Rectal smooth muscle tissue (tissue), 1 donor: ENCODE measurements at regions not wholly inside any gene's neighbourhood (a gene's known extent, or its start where the extent isn't known, plus 50 kb on each side); places are given as distances from the start of the nearest gene placed in this dataset.
"Not testable (repeated sequence)": the region's sequence is repeated elsewhere in the genome, so short reads cannot be mapped to it uniquely, and the experiment has no call there.

Experiments used
- H3K27ac ChIP-seq: one replicate; pipeline ENCODE4 v1.7.0; 2013; ENCODE audit warnings: low read depth, low read length, inconsistent platforms
- H3K27me3 ChIP-seq: one replicate; pipeline ENCODE4 v1.7.0; 2013; ENCODE audit warnings: low read length; ENCODE audit not compliant: control insufficient read depth, insufficient read depth
- H3K36me3 ChIP-seq: one replicate; pipeline ENCODE4 v1.7.0; 2013; ENCODE audit warnings: low read length; ENCODE audit not compliant: control insufficient read depth, insufficient read depth
- H3K4me1 ChIP-seq: one replicate; pipeline ENCODE4 v1.7.0; 2013; ENCODE audit warnings: low read length; ENCODE audit not compliant: control insufficient read depth, insufficient read depth
- H3K4me3 ChIP-seq: one replicate; pipeline ENCODE4 v1.7.0; 2013; ENCODE audit warnings: low read length
- H3K9ac ChIP-seq: one replicate; pipeline ENCODE4 v1.7.0; 2013; ENCODE audit warnings: low read length

DNA sequence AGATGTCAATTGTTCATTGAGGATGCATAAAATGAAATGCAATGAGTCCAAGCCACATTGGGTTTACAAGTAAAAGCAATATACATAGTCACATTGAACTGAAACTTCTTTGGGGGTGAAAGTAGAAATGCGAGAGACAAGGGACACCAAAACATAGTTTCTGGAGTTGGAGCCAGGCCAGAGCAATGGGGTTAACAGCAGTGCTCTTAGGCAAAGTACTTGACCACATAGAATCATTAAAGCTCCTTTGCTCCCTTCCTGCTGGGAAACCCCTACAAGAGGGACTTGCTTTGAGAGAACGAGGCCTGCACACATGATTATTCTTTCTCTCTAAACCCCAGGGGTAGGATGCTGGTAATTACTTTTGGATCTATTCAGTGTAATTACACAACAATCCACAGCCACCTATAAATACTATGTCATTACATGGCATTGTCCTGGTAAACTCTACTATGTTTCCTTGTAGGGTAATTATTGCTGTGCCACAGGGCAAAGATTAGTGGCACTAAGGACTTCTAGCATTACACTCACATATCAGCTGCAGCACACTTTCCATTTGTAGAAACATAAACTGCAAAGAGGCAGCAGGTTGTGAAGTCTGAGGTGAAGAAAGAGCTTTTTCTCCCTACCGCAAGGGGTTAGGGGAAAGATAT lies 421.6 kb upstream of the PBX1 start:
- no peak overlapping the region for H3K4me3 ChIP-seq
- H3K9ac ChIP-seq = no peak overlapping the region
- no peaks in the 10 kb centered on the region for H3K4me1 ChIP-seq
- H3K27ac ChIP-seq = no peak overlapping the region
- no peaks in the 10 kb centered on the region for H3K36me3 ChIP-seq
- no peaks in the 10 kb centered on the region for H3K27me3 ChIP-seq

DNA sequence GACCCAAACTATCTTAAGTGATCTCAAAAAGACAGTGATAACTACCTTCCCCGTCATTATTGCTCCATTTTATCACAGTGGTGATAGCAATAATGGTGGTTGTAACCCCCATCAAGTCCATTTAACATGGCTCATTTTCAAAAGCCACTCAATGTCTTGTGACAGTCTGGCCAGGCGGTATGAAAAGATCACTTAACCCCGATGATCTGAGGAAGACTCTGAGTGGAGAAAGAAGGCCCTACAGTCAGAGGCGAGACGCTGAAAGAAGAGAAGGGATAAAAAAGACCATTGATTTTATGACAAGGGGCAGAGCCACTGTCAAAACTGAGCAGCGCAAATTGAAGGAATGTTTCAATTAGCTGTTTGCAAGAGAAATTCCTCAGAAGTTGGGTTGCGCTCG lies 417.2 kb upstream of the PBX1 start:
- Histone ChIP-seq H3K4me1 (no peaks in the 10 kb centered on the region), H3K27ac (no peak overlapping the region), H3K9ac (no peak overlapping the region), H3K4me3 (no peak overlapping the region), H3K27me3 (no peaks in the 10 kb centered on the region), H3K36me3 (no peaks in the 10 kb centered on the region)

- no peaks in the 10 kb centered on the region for H3K36me3 ChIP-seq
- H3K27me3 ChIP-seq = no peaks in the 10 kb centered on the region
- H3K9ac ChIP-seq = no peak overlapping the region
- H3K27ac ChIP-seq = no peak overlapping the region
- H3K4me1 ChIP-seq = no peaks in the 10 kb centered on the region
- no peak overlapping the region for H3K4me3 ChIP-seq
Measured at GRCh38 chr1:164154622-164155021, 404.4 kb upstream of the PBX1 start.

- H3K27me3 ChIP-seq = no peaks in the 10 kb centered on the region
- H3K4me1 ChIP-seq = no peaks in the 10 kb centered on the region
- H3K4me3 ChIP-seq = no peak overlapping the region
- no peak overlapping the region for H3K9ac ChIP-seq
- no peak overlapping the region for H3K27ac ChIP-seq
- no peaks in the 10 kb centered on the region for H3K36me3 ChIP-seq
Measured at GRCh38 chr1:164155347-164155746, 403.6 kb upstream of the PBX1 start.

DNA sequence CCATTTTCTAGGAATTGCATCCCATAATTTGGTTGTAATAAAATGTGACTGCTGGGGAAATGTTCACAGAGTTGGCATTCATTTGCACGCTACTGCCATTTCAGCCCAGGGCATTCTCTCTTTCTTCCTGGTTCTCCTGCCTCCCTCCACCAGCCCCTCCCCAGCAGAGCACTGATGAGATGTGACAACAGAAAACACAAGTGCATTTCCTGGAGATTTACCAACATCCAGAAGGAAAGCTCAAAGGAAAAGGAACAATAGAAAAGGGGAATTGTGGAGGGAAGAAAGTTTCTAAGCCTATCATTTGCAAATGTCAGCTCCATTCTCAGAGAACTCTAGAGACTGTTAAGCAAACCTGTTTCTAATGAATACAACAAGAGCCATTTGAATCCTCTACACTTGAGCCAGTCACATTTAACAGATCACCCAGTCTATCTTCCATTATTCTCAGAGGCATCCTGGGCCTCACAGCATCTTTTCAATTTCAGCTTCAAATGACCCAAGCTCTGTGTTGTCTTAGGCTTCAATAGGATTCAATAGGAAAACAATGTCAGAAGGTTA lies 395.6 kb upstream of the PBX1 start:
- no peak overlapping the region for H3K27ac ChIP-seq
- H3K4me3 ChIP-seq = no peak overlapping the region
- no peak overlapping the region for H3K9ac ChIP-seq
- H3K36me3 ChIP-seq = no peaks in the 10 kb centered on the region
- H3K4me1 ChIP-seq = no peaks in the 10 kb centered on the region
- H3K27me3 ChIP-seq = no peaks in the 10 kb centered on the region

DNA sequence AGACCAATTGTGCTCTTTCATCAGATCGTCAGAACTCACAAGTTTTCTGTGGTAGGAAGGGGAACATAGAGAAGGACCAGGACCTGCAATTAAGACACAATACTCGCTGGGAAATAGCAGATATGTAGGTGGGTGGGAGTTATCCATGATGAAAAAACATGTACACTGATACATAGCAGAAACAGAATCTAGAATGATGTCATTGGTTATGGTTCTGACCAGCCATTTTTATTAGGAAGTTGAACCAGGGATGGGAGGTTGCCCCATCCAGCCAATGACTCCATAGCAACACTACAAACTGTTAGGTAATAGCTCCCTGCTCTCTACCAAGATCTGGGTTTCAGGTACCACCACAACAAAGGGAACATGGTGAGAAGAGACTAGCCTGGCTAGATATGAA lies 393.5 kb upstream of the PBX1 start:
- Histone ChIP-seq H3K27ac (no peak overlapping the region), H3K36me3 (no peaks in the 10 kb centered on the region), H3K9ac (no peak overlapping the region), H3K4me3 (no peak overlapping the region), H3K4me1 (no peaks in the 10 kb centered on the region), H3K27me3 (no peaks in the 10 kb centered on the region)

GRCh38 chr1:164166454-164166853 lies 392.5 kb upstream of the PBX1 start:
- H3K9ac ChIP-seq, H3K36me3 ChIP-seq, H3K27me3 ChIP-seq, H3K4me1 ChIP-seq, H3K27ac ChIP-seq, H3K4me3 ChIP-seq: not testable (repeated sequence)

- Histone ChIP-seq H3K36me3 (no peaks in the 10 kb centered on the region), H3K27ac (no peak overlapping the region), H3K4me3 (no peak overlapping the region), H3K4me1 (no peaks in the 10 kb centered on the region), H3K9ac (no peak overlapping the region), H3K27me3 (no peaks in the 10 kb centered on the region)
Measured at GRCh38 chr1:164177118-164177517, 381.9 kb upstream of the PBX1 start.

GRCh38 chr1:164180824-164181223 lies 378.2 kb upstream of the PBX1 start:
- no peaks in the 10 kb centered on the region for H3K4me1 ChIP-seq
- H3K27ac ChIP-seq = no peak overlapping the region
- H3K36me3 ChIP-seq = no peaks in the 10 kb centered on the region
- no peaks in the 10 kb centered on the region for H3K27me3 ChIP-seq
- H3K9ac ChIP-seq = no peak overlapping the region
- no peak overlapping the region for H3K4me3 ChIP-seq

- H3K9ac ChIP-seq = no peak overlapping the region
- no peak overlapping the region for H3K27ac ChIP-seq
Measured at GRCh38 chr1:164183854-164184635, 374.9 kb upstream of the PBX1 start.

DNA sequence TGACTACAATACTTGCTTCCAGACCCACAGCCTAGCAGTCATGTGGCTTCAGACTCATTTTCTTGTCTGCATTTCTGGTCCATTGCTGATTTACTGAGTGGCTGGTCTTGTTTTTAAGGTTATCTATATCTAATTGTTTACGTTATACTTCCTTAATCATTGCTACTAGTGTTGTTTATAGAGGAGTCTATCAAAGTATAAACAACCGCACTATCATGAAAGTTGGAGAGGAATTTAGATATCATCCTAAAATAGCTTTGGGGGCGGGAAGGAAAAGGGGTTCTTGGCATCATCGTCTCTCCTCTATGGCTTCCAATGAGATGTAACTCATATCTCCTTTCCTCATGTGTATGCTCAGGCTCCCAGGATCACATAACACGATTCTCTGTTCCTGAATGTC lies 372.1 kb upstream of the PBX1 start:
- Histone ChIP-seq H3K4me3 (no peak overlapping the region), H3K9ac (no peak overlapping the region), H3K36me3 (no peaks in the 10 kb centered on the region), H3K4me1 (no peaks in the 10 kb centered on the region), H3K27me3 (no peaks in the 10 kb centered on the region), H3K27ac (no peak overlapping the region)

More at GRCh38 chr1:164183854-164184635, 374.9 kb upstream of the PBX1 start:
- H3K4me3 ChIP-seq = no peak overlapping the region
- no peaks in the 10 kb centered on the region for H3K36me3 ChIP-seq
- no peaks in the 10 kb centered on the region for H3K27me3 ChIP-seq
- H3K4me1 ChIP-seq = no peaks in the 10 kb centered on the region

- H3K9ac ChIP-seq = no peak overlapping the region
- no peak overlapping the region for H3K4me3 ChIP-seq
- no peaks in the 10 kb centered on the region for H3K4me1 ChIP-seq
- no peaks in the 10 kb centered on the region for H3K27me3 ChIP-seq
- H3K27ac ChIP-seq = no peak overlapping the region
- H3K36me3 ChIP-seq = no peaks in the 10 kb centered on the region
Measured at GRCh38 chr1:164188497-164188896, 370.5 kb upstream of the PBX1 start.

DNA sequence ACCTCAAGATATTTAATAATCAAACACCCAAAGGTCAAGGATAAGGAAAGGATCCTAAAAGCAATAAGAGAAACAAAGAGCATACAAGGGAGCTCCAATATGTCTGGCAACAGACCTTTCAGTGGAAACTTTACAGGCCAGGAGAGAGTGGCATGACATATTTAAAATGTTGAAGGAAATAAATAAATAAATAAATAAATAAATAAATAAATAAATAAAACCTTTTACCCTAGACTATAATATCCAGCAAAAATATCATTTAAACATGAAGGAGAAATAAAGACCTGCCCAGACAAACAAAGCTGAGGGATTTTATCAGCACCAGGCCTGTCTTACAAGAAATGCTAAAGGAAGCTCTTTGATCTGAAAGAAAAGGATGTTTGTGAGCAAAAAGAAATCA lies 367.8 kb upstream of the PBX1 start:
- H3K36me3 ChIP-seq = no peaks in the 10 kb centered on the region
- no peaks in the 10 kb centered on the region for H3K4me1 ChIP-seq
- no peak overlapping the region for H3K27ac ChIP-seq
- no peaks in the 10 kb centered on the region for H3K27me3 ChIP-seq
- no peak overlapping the region for H3K4me3 ChIP-seq
- no peak overlapping the region for H3K9ac ChIP-seq
